ENCODE measurements at regions not wholly inside any gene's neighbourhood (a gene's known extent, or its start where the extent isn't known, plus 50 kb on each side); places are given as distances from the start of the nearest gene placed in this dataset.

- no peaks in the 10 kb centered on the region for H3K4me1 ChIP-seq
- no peaks in the 10 kb centered on the region for H3K27me3 ChIP-seq
- no peaks in the 10 kb centered on the region for H3K36me3 ChIP-seq
- no peak for TF ChIP-seq CTCF (IDR thresholded peaks at IDR 0.05)
- no peak overlapping the region for H3K9ac ChIP-seq (ENCODE audit: low read depth in 2 of 2, low read length in 2 of 2)
- DNase-seq, result no peak
- no peak overlapping the region for H3K27ac ChIP-seq
- H3K4me3 ChIP-seq, result no peak overlapping the region
- no peaks in the 10 kb centered on the region for H3K9me3 ChIP-seq
- intact Hi-C loops (cut with DNase I), result no loop called here
Observed at GRCh38 chr3:75983111-75983510, 197.8 kb upstream of the ZNF717 start.

- Histone ChIP-seq H3K9ac (ENCODE audit: low read depth in 2 of 2, low read length in 2 of 2) (no peak overlapping the region), H3K27me3 (no peaks in the 10 kb centered on the region), H3K4me1 (no peaks in the 10 kb centered on the region), H3K9me3 (no peaks in the 10 kb centered on the region), H3K36me3 (no peaks in the 10 kb centered on the region), H3K27ac (no peak overlapping the region), H3K4me3 (no peak overlapping the region)
- no peak for DNase-seq
- TF ChIP-seq CTCF (IDR thresholded peaks at IDR 0.05), result no peak
- intact Hi-C loops (cut with DNase I), result no loop called here
Observed at GRCh38 chr3:75983609-75984290, 198.4 kb upstream of the ZNF717 start.

- H3K9ac ChIP-seq (ENCODE audit: low read depth in 2 of 2, low read length in 2 of 2), result no peak overlapping the region
- H3K4me1 ChIP-seq, result no peaks in the 10 kb centered on the region
- no peaks in the 10 kb centered on the region for H3K9me3 ChIP-seq
- H3K36me3 ChIP-seq, result no peaks in the 10 kb centered on the region
- no peak for DNase-seq
- no peak overlapping the region for H3K4me3 ChIP-seq
- no peak overlapping the region for H3K27ac ChIP-seq
- TF ChIP-seq CTCF (IDR thresholded peaks at IDR 0.05), result no peak
- intact Hi-C loops (cut with DNase I), result no loop called here
- no peaks in the 10 kb centered on the region for H3K27me3 ChIP-seq
Observed at GRCh38 chr3:75985432-75985831, 200.1 kb upstream of the ZNF717 start.

- intact Hi-C loops (cut with DNase I), result no loop called here
Observed at GRCh38 chr3:76010252-76010651, 224.9 kb upstream of the ZNF717 start.

GRCh38 chr3:76011121-76011520, 225.8 kb upstream of the ZNF717 start:
- intact Hi-C loops (cut with DNase I), result no loop called here
- no peak overlapping the region for H3K4me3 ChIP-seq
- H3K4me1 ChIP-seq, result no peaks in the 10 kb centered on the region
- H3K27ac ChIP-seq, result no peak overlapping the region
- no peak for TF ChIP-seq CTCF (IDR thresholded peaks at IDR 0.05)
- no peak overlapping the region for H3K9ac ChIP-seq (ENCODE audit: low read depth in 2 of 2, low read length in 2 of 2)
- no peaks in the 10 kb centered on the region for H3K27me3 ChIP-seq
- no peaks in the 10 kb centered on the region for H3K9me3 ChIP-seq
- no peaks in the 10 kb centered on the region for H3K36me3 ChIP-seq
- DNase-seq, result no peak

More at GRCh38 chr3:76010252-76010651, 224.9 kb upstream of the ZNF717 start:
- Histone ChIP-seq H3K4me1 (no peaks in the 10 kb centered on the region), H3K9me3 (no peaks in the 10 kb centered on the region), H3K9ac (ENCODE audit: low read depth in 2 of 2, low read length in 2 of 2) (no peak overlapping the region), H3K4me3 (no peak overlapping the region), H3K27ac (no peak overlapping the region), H3K27me3 (no peaks in the 10 kb centered on the region), H3K36me3 (no peaks in the 10 kb centered on the region)
- no peak for TF ChIP-seq CTCF (IDR thresholded peaks at IDR 0.05)
- no peak for DNase-seq

Measured in colonic mucosa (tissue), 4 donors.